K562 (cell line): ENCODE measurements at regions not wholly inside any gene's neighbourhood (a gene's known extent, or its start where the extent isn't known, plus 50 kb on each side); places are given as distances from the start of the nearest gene placed in this dataset.

ENCODE experiments used
- CC2D1A ChIP-seq: fragments of 450-650 bp; IDR thresholded peaks from 2 replicates; pipeline ENCODE4 v1.6.1; 2017; ENCODE audit warnings: mild to moderate bottlenecking
- EHMT2 ChIP-seq: fragments of 450-650 bp; IDR thresholded peaks from 2 replicates; pipeline ENCODE4 v1.6.1; 2018; ENCODE audit warnings: antibody characterized with exemption
- FOXA3 ChIP-seq, 2 experiments: fragments of 450-650 bp in 1 of 2; sonication (generic) in 1 of 2; formaldehyde crosslinking; IDR thresholded peaks in 1 of 2; conservative IDR thresholded peaks in 1 of 2; 2 replicates each; pipeline versions ENCODE4 v1.4.0 to v1.8.0; 2020 to 2022; ENCODE audit warnings: mild to moderate bottlenecking in 2 of 2, missing genetic modification reagents in 1 of 2
- HCFC1 ChIP-seq: IDR thresholded peaks from 2 replicates; pipeline ENCODE4 v1.6.1; 2012; ENCODE audit warnings: low read depth, low read length, improper control_type of control experiment
- HDAC8 ChIP-seq: fragments of 450-650 bp; IDR thresholded peaks from 2 replicates; pipeline ENCODE4 v1.6.1; 2016; ENCODE audit warnings: mild to moderate bottlenecking, missing genetic modification characterization, moderate library complexity, missing compliant biosample characterization
- KAT8 ChIP-seq: fragments of 450-650 bp; IDR thresholded peaks from 2 replicates; pipeline ENCODE4 v1.6.1; 2016; ENCODE audit warnings: low read depth, mild to moderate bottlenecking
- MTA3 ChIP-seq: fragments of 450-650 bp; formaldehyde crosslinking; IDR thresholded peaks from 2 replicates; pipeline ENCODE4 v1.6.1; 2017; ENCODE audit warnings: mild to moderate bottlenecking, borderline replicate concordance
- MYNN ChIP-seq, 2 experiments: sonication (generic); formaldehyde crosslinking in 1 of 2; IDR thresholded peaks; 2 replicates each; pipeline versions ENCODE4 v1.5.0 to v1.6.1; 2016 to 2020; ENCODE audit warnings: antibody characterized with exemption in 1 of 2, missing genetic modification reagents in 1 of 2
- NFATC3 ChIP-seq: fragments of 450-650 bp; IDR thresholded peaks from 2 replicates; pipeline ENCODE4 v1.6.1; 2017; ENCODE audit warnings: mild to moderate bottlenecking
- PTTG1 ChIP-seq: fragments of 450-650 bp; IDR thresholded peaks from 2 replicates; pipeline ENCODE4 v1.6.1; 2016; ENCODE audit warnings: low read depth, mild to moderate bottlenecking, missing genetic modification characterization, missing compliant biosample characterization
- TFAM ChIP-seq: fragments of 250-450 bp; sonication (Bioruptor Pico); conservative IDR thresholded peaks from 2 replicates; pipeline ENCODE4 v1.5.0; 2021; ENCODE audit warnings: mild to moderate bottlenecking, moderate library complexity
- ZNF696 ChIP-seq: fragments of 250-450 bp; sonication (Bioruptor Pico); conservative IDR thresholded peaks from 2 replicates; pipeline ENCODE4 v1.4.0; 2020; ENCODE audit warnings: mild to moderate bottlenecking, moderate library complexity
- TF ChIP-seq, protein P1 (sequence below): fragments of 450-650 bp; IDR thresholded peaks from one replicate; pipeline ENCODE4 v1.6.1; 2018; ENCODE audit warnings: mild to moderate bottlenecking, moderate library complexity; ENCODE audit not compliant: partially characterized antibody
- TF ChIP-seq, protein P2 (sequence below): sonication (generic); formaldehyde crosslinking; IDR thresholded peaks from 2 replicates; pipeline ENCODE4 v1.8.1; 2023; ENCODE audit warnings: mild to moderate bottlenecking, missing genetic modification reagents
- TF ChIP-seq, protein P3 (sequence below): fragments of 450-650 bp; formaldehyde crosslinking; IDR thresholded peaks from 2 replicates; pipeline ENCODE4 v1.4.0; 2020; ENCODE audit warnings: mild to moderate bottlenecking, moderate library complexity
- TF ChIP-seq, protein P4 (sequence below): fragments of 150-350 bp; IDR thresholded peaks from 2 replicates; pipeline ENCODE4 v1.6.1; 2014; ENCODE audit warnings: low read depth, mild to moderate bottlenecking, low read length, borderline replicate concordance
- TF ChIP-seq, protein P5 (sequence below): fragments of 450-650 bp; formaldehyde crosslinking; IDR thresholded peaks from 2 replicates; pipeline ENCODE4 v1.4.0; 2020; ENCODE audit warnings: mild to moderate bottlenecking, mixed read lengths

DNA sequence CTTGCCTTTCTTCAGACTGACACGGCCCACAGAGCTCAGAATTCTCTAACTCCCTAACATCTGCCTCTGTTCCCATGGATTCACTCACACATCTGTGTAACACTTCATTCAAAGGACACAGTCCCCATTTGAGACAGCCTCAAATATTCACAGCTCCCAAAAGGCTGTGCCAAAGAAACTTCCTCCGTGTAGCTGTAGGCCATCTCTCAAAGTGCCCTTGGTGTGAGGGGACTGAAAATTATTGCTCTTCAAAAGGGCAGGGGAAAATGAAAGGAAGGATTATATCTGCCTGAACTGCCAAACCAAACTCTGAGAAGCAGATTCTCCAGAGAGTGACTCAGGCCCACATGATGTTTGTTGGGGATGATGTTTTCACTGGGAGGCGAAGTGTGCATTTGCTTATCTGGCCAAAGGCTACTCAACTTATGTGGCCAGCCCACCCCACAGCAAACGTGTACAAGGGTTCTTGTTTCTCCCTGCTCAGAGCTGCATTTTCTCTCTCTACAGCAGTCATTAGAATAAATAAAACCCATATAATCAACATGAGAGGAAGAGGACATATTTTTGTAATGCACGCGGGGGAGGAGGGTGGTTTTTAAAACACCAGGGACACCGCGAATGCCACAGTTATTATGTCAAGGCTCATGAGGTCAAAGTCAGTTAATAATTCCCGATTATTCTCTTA, 302.4 kb upstream of the NFE2L3 start (continued):
- TF ChIP-seq KAT8, result no peak
- TF ChIP-seq HCFC1, result no peak
- TF ChIP-seq MYNN (IDR thresholded peaks at IDR 0.05), result no peak
- TF ChIP-seq MYNN (CRISPR knock-in tag; IDR thresholded peaks at IDR 0.05), result no peak
- TF ChIP-seq, protein P1, sequence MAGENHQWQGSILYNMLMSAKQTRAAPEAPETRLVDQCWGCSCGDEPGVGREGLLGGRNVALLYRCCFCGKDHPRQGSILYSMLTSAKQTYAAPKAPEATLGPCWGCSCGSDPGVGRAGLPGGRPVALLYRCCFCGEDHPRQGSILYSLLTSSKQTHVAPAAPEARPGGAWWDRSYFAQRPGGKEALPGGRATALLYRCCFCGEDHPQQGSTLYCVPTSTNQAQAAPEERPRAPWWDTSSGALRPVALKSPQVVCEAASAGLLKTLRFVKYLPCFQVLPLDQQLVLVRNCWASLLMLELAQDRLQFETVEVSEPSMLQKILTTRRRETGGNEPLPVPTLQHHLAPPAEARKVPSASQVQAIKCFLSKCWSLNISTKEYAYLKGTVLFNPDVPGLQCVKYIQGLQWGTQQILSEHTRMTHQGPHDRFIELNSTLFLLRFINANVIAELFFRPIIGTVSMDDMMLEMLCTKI, result no peak
- TF ChIP-seq HDAC8, result no peak
- no peak for TF ChIP-seq NFATC3
- TF ChIP-seq, protein P2, sequence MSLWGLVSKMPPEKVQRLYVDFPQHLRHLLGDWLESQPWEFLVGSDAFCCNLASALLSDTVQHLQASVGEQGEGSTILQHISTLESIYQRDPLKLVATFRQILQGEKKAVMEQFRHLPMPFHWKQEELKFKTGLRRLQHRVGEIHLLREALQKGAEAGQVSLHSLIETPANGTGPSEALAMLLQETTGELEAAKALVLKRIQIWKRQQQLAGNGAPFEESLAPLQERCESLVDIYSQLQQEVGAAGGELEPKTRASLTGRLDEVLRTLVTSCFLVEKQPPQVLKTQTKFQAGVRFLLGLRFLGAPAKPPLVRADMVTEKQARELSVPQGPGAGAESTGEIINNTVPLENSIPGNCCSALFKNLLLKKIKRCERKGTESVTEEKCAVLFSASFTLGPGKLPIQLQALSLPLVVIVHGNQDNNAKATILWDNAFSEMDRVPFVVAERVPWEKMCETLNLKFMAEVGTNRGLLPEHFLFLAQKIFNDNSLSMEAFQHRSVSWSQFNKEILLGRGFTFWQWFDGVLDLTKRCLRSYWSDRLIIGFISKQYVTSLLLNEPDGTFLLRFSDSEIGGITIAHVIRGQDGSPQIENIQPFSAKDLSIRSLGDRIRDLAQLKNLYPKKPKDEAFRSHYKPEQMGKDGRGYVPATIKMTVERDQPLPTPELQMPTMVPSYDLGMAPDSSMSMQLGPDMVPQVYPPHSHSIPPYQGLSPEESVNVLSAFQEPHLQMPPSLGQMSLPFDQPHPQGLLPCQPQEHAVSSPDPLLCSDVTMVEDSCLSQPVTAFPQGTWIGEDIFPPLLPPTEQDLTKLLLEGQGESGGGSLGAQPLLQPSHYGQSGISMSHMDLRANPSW (CRISPR knock-in tag), result no peak
- peak; percentile 75; the same call in 1 of the 2 replicates for TF ChIP-seq EHMT2
- no peak for TF ChIP-seq ZNF696 (CRISPR knock-in tag)
- TF ChIP-seq, protein P3, sequence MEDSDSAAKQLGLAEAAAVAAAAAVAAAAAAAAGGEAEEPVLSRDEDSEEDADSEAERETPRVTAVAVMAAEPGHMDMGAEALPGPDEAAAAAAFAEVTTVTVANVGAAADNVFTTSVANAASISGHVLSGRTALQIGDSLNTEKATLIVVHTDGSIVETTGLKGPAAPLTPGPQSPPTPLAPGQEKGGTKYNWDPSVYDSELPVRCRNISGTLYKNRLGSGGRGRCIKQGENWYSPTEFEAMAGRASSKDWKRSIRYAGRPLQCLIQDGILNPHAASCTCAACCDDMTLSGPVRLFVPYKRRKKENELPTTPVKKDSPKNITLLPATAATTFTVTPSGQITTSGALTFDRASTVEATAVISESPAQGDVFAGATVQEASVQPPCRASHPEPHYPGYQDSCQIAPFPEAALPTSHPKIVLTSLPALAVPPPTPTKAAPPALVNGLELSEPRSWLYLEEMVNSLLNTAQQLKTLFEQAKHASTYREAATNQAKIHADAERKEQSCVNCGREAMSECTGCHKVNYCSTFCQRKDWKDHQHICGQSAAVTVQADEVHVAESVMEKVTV, result no peak; the same call in 1 of the 2 replicates
- TF ChIP-seq, protein P4, sequence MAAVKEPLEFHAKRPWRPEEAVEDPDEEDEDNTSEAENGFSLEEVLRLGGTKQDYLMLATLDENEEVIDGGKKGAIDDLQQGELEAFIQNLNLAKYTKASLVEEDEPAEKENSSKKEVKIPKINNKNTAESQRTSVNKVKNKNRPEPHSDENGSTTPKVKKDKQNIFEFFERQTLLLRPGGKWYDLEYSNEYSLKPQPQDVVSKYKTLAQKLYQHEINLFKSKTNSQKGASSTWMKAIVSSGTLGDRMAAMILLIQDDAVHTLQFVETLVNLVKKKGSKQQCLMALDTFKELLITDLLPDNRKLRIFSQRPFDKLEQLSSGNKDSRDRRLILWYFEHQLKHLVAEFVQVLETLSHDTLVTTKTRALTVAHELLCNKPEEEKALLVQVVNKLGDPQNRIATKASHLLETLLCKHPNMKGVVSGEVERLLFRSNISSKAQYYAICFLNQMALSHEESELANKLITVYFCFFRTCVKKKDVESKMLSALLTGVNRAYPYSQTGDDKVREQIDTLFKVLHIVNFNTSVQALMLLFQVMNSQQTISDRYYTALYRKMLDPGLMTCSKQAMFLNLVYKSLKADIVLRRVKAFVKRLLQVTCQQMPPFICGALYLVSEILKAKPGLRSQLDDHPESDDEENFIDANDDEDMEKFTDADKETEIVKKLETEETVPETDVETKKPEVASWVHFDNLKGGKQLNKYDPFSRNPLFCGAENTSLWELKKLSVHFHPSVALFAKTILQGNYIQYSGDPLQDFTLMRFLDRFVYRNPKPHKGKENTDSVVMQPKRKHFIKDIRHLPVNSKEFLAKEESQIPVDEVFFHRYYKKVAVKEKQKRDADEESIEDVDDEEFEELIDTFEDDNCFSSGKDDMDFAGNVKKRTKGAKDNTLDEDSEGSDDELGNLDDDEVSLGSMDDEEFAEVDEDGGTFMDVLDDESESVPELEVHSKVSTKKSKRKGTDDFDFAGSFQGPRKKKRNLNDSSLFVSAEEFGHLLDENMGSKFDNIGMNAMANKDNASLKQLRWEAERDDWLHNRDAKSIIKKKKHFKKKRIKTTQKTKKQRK, result no peak
- TF ChIP-seq FOXA3 (CRISPR knock-in tag; conservative IDR thresholded peaks at IDR 0.05 in 1 of 2, IDR thresholded peaks at IDR 0.05 in 1 of 2), result no peak
- TF ChIP-seq, protein P5, sequence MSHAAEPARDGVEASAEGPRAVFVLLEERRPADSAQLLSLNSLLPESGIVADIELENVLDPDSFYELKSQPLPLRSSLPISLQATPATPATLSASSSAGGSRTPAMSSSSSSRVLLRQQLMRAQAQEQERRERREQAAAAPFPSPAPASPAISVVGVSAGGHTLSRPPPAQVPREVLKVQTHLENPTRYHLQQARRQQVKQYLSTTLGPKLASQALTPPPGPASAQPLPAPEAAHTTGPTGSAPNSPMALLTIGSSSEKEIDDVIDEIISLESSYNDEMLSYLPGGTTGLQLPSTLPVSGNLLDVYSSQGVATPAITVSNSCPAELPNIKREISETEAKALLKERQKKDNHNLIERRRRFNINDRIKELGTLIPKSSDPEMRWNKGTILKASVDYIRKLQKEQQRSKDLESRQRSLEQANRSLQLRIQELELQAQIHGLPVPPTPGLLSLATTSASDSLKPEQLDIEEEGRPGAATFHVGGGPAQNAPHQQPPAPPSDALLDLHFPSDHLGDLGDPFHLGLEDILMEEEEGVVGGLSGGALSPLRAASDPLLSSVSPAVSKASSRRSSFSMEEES, result peak; percentile 2; the same call in 1 of the 2 replicates
- no peak for TF ChIP-seq MTA3
- no peak for TF ChIP-seq TFAM (CRISPR knock-in tag)
- no peak for TF ChIP-seq PTTG1 (tag)
- no peak for TF ChIP-seq CC2D1A
